GM19372 (cell line): ENCODE measurements at regions not wholly inside any gene's neighbourhood (a gene's known extent, or its start where the extent isn't known, plus 50 kb on each side); places are given as distances from the start of the nearest gene placed in this dataset.
"Not testable (repeated sequence)": the region's sequence is repeated elsewhere in the genome, so short reads cannot be mapped to it uniquely, and the experiment has no call there.

Source experiments
- ATAC-seq: cut with Tn5 transposase; IDR thresholded peaks from one replicate; pipeline ENCODE4 v1.9.1; 2021; ENCODE audit warnings: mild to moderate bottlenecking, low read depth, moderate library complexity; ENCODE audit not compliant: unreplicated experiment

DNA sequence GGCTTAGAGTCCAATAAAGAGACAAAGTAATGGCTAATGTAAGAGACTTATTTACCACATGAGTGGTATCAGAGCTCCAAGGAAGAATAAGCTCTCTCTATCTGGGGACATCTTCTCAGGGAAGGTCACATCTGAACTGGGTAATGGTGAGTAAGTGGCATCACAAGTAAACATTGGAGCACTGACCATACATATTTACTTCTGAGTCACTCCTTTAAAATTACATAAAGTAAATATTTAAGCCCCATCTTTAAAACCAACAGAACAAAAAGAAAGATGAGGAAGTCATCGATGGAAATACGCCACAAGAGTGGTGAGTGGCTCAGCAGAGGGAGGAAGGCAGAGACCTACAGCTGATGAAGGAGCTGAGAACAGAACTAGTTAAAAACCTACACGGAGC, 159.9 kb downstream of the DUSP6 start:
- ATAC-seq, result no peak

GRCh38 chr12:89191597-89191996, 160.7 kb downstream of the DUSP6 start:
- ATAC-seq, result not testable (repeated sequence)

DNA sequence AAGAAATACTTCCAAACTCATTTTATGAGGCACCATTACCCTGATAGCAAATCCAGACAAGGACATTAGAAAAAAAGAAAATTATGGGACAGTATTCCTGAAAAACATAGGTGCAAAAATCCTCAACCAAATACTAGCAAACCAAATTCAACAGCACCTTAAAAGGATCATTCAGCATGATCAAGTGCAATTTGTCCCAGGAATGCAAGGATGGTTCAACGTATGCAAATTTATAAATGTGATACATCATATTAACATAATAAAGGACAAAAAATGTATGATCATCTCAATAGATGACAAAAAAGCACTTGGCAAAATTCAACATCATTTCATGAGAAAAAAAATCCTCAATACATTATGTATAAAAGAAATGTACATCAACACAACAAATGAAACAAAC, 162.9 kb downstream of the DUSP6 start:
- no peak for ATAC-seq

DNA sequence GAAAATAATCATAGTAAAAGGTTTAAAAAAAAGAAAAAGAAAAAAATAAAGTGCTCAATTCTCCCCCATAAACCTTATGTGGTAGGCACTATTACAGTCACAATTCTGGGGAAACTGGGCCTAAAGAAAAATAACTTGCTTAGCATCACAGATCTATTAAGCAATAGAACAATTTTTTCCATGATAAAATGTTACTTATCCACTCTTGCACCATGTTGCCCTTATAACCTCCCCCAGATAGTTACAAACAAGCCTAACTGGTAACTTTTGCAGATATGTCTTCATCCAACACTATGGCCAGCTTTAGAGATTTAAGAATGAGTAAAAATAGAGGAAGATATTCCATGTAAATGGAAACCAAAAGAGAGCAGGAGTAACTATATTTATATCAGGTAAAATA, 164.8 kb downstream of the DUSP6 start:
- ATAC-seq, result no peak

- ATAC-seq, result no peak
Observed at GRCh38 chr12:89185889-89186288, 166.4 kb downstream of the DUSP6 start.

DNA sequence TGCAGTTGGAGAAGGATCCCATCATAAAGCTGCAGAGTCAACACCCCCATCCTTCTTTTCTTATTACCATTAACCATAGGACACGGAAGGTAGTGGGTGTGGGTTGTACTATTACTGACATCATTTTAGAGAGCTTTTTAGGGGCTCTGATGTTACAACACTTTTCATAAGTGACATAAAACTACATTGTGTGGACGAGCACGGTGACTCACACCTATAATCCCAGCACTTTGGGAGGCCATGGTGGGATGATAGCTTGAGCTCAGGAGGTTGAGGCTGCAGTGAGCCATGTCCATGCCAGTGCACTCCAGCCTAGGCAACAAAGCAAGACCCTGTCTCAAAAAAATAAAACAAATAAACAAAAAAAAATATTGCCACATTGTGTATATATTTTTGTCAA, 167.1 kb downstream of the DUSP6 start:
- no peak for ATAC-seq

DNA sequence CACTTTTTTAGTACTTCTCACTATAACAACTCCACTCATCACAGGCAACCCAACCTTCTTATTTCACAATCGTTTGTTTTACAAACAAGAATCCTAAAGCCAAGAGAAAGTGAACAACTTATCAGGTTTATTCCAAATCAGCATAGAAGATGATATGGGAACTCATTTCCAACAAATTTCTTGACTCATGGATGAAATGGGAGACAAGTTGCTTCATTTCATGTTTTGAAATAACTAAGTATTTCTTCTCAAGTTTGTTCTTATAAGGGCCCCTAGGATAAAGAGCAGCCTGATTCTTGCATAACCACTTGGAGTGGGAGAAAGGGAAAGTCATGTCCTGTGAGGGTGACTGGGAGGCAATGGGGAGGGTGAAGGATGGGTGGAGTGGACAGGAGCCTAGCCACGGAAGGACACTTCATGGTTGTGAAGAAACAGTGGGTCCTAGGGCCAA, 168.3 kb downstream of the DUSP6 start:
- ATAC-seq, result no peak

GRCh38 chr12:89181271-89181920, 170.9 kb downstream of the DUSP6 start:
- ATAC-seq, result no peak

GRCh38 chr12:89180496-89180895, 171.8 kb downstream of the DUSP6 start:
- ATAC-seq, result no peak

DNA sequence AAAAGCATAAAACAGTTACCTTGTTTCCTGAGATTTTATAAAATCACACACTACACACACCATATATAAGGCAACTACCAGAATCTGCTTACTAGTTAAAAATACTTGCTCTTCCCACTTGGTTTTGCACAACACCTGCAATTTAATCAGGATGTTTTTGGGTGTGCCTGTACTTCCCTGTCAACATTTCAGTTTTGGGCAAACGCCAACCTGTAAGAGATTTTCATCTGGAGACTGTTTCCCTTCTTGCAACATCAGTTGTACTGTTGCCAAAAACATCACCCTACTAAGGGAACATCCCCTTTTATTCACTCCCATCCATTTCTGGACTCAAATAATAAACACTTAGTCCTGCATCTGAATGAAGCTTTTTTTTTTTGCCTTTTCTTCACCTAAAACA, 172.3 kb downstream of the DUSP6 start:
- ATAC-seq, result no peak

DNA sequence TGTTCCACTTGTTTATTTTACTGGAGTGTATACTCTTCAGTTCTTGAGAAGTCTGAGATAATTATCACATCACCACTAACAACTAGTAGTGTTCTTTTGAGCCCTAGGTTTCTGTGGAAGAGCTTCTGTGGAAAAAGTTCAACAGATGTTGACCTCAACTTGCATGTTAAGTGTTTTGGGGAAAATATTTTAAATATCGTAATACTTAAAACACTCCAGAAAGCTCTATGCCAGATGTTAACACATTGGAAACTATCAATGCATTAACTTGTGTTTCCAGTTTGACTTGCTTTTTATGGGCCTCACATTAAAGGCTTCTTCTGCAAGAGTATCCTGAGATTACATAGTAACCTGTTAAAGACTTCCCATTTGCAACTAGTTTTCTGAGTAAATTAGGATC, 173.1 kb downstream of the DUSP6 start:
- no peak for ATAC-seq

GRCh38 chr12:89177802-89178395, 174.4 kb downstream of the DUSP6 start:
- ATAC-seq, result no peak

DNA sequence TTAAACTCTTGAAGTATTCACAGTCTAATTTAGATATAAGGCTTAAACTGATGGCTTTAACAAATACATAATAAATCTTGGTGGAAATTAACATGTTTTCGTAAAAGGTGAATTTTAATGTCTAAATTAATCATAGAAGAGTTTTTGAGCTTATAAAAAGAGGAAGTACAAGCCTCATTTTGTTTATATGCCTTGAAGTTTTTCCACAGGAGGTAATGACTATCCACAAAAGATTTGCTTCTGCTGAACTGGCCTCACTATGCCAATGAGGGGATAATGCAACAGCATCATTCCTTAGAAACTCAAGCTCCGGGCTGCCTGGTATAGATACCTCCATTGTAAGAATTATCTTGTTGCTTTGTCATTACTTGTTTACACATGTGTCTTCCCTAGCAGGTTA, 175.6 kb downstream of the DUSP6 start:
- ATAC-seq, result no peak

DNA sequence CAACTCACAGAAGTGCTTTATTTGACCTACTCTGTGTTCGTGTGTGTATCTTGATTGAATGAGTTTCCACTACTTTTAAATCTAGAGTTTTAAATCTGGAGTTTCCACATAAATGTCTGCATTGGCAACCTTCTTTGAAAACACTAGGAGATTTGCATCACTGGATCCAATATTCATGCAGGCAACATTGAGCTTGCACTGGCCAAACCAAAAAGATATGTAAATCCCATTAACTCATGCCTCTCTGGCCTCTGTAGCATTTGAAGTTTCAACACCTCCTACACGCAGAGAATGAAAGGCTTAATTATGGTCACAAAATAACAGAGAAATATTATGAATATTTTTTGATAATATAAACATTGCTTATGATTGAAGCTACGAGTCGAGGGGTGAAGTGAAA, 178.6 kb downstream of the DUSP6 start:
- no peak for ATAC-seq

DNA sequence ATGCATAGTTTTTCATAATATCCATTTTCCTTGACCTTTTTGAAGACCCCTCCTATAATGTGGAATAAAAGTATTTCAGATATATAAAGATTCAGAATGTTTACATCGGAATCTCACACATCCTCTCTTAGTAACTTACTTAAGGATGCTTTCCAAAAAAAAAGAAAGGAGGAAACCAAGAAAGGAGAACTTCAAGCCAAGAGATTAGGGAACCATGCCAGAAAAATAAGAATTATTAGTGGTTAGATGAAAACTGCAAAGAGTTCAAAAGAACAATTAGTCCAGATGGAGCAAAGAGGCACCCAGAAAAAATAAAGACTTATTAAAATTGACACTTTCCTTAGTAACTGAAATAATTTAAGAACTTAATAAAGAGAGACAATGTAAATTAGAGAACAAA, 179.2 kb downstream of the DUSP6 start:
- no peak for ATAC-seq

DNA sequence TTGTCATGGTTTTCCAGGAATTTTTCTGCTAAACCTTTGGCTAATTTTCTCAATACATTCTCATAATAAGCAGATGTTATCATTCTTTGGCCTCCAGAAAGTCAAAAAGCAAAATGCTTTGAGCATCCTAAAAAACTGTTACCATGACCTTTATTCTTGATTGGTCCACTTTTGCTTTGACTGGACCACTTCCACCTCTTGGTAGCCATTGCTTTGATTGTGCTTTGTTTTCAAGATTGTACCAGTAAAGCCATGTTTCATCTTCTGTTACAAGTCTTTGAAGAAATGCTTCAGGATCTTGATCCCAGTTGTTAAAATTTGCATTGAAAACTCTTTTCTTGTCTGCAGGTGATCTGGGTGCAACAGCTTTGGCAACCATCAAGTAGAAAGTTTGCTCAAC, 180.1 kb downstream of the DUSP6 start:
- no peak for ATAC-seq

GRCh38 chr12:89169321-89169720, 183.0 kb downstream of the DUSP6 start:
- no peak for ATAC-seq

DNA sequence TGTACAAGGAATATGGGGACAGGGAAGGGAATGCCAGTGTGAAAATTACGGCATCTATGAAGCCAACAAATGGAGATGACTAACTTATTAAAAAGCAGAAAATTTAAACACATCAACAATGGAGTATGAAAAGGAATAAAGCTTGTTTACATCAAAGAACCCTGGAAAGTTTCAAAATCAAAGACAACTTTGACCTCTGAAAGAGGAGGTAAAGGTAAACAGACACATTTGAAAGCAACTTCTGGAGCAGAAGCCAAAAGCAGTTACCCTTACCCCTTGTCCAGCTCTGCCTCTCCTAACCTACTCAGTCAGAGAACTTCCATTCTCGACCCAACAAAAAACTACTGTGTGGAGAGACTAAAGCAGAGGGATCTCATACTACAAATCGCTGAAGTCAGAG, 184.3 kb downstream of the DUSP6 start:
- no peak for ATAC-seq

GRCh38 chr12:89166525-89166934, 185.8 kb downstream of the DUSP6 start:
- peak; percentile 94 for ATAC-seq

DNA sequence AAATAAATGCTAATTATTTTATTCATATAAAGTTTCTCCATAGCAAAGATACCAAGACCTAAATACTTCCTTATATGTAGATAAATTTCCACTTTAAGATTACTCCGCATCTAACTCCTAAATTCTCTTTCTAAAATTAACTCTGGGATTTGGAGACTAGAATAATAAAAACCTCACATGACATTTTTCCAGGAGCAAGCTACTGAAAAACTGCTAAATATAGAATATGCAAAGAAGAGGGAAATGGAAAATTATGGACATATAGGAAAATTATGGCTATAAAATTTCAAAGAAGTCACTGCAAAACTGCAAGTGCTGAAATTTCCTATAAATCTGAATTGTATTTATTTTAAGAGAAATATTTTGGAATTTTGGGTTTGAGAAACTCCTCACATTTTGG, 186.2 kb downstream of the DUSP6 start:
- ATAC-seq, result no peak

- no peak for ATAC-seq
Observed at GRCh38 chr12:89165703-89166102, 186.6 kb downstream of the DUSP6 start.

GRCh38 chr12:89163918-89164317, 188.4 kb downstream of the DUSP6 start:
- no peak for ATAC-seq
